PC-3 (cell line): ENCODE measurements at regions not wholly inside any gene's neighbourhood (a gene's known extent, or its start where the extent isn't known, plus 50 kb on each side); places are given as distances from the start of the nearest gene placed in this dataset.

Source experiments
- EZH2 ChIP-seq: fragments of 300-600 bp; sonication (generic); IDR thresholded peaks from one replicate; pipeline ENCODE4 v1.6.1; 2017; ENCODE audit warnings: antibody characterized with exemption, mild to moderate bottlenecking, low read length; ENCODE audit not compliant: unreplicated experiment
- EZH2phosphoT487 ChIP-seq: fragments of 300-600 bp; sonication (generic); IDR thresholded peaks from 2 replicates; pipeline ENCODE4 v1.6.1; 2018; ENCODE audit warnings: mild to moderate bottlenecking, antibody characterized with exemption, low read length, borderline replicate concordance
- TF ChIP-seq, protein P1 (sequence below): fragments of 300-600 bp; sonication (generic); conservative IDR thresholded peaks from 2 replicates; pipeline ENCODE4 v1.5.1; 2017; ENCODE audit warnings: antibody characterized with exemption, low read depth, mild to moderate bottlenecking, low read length

- no peak for TF ChIP-seq EZH2
- TF ChIP-seq, protein P1, sequence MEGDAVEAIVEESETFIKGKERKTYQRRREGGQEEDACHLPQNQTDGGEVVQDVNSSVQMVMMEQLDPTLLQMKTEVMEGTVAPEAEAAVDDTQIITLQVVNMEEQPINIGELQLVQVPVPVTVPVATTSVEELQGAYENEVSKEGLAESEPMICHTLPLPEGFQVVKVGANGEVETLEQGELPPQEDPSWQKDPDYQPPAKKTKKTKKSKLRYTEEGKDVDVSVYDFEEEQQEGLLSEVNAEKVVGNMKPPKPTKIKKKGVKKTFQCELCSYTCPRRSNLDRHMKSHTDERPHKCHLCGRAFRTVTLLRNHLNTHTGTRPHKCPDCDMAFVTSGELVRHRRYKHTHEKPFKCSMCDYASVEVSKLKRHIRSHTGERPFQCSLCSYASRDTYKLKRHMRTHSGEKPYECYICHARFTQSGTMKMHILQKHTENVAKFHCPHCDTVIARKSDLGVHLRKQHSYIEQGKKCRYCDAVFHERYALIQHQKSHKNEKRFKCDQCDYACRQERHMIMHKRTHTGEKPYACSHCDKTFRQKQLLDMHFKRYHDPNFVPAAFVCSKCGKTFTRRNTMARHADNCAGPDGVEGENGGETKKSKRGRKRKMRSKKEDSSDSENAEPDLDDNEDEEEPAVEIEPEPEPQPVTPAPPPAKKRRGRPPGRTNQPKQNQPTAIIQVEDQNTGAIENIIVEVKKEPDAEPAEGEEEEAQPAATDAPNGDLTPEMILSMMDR: no peak
- no peak for TF ChIP-seq EZH2phosphoT487
These were observed 1042.9 kb downstream of the NTRK3 start for GRCh38 chr15:87213626-87214025.
